Liver (tissue), 3 donors: ENCODE measurements at regions not wholly inside any gene's neighbourhood (a gene's known extent, or its start where the extent isn't known, plus 50 kb on each side); places are given as distances from the start of the nearest gene placed in this dataset.

Experiments
- CTCF ChIP-seq: fragments of 150-350 bp; IDR thresholded peaks from 2 replicates; pipeline ENCODE4 v1.5.1; 2017; ENCODE audit warnings: improper control_type of control experiment, low read depth, low read length; ENCODE audit not compliant: missing input control
- EGR1 ChIP-seq, 2 donors: IDR thresholded peaks; 2 replicates each; pipeline ENCODE4 v1.6.1; 2016 to 2018; ENCODE audit warnings: antibody characterized with exemption in 2 of 2, low read depth in 2 of 2
- JUND ChIP-seq, 2 donors: IDR thresholded peaks; 2 replicates each; pipeline ENCODE4 v1.6.1; 2016; ENCODE audit warnings: antibody characterized with exemption in 2 of 2
- RAD21 ChIP-seq, 2 donors: IDR thresholded peaks; 2 replicates each; pipeline ENCODE4 v1.6.1; 2016; ENCODE audit warnings: antibody characterized with exemption in 2 of 2, mild to moderate bottlenecking in 2 of 2
- RXRA ChIP-seq, 2 donors: IDR thresholded peaks; 2 replicates each; pipeline ENCODE4 v1.6.1; 2017 to 2018; ENCODE audit warnings: antibody characterized with exemption in 2 of 2, mild to moderate bottlenecking in 1 of 2
- SP1 ChIP-seq: IDR thresholded peaks from 2 replicates; pipeline ENCODE4 v1.6.1; 2018; ENCODE audit warnings: antibody characterized with exemption, mild to moderate bottlenecking
- TAF1 ChIP-seq: conservative IDR thresholded peaks from 2 replicates; pipeline ENCODE4 v1.6.1; 2016; ENCODE audit warnings: antibody characterized with exemption, mild to moderate bottlenecking
- YY1 ChIP-seq: IDR thresholded peaks from 2 replicates; pipeline ENCODE4 v1.6.1; 2016; ENCODE audit warnings: antibody characterized with exemption, mild to moderate bottlenecking
- ZBTB33 ChIP-seq: IDR thresholded peaks from 2 replicates; pipeline ENCODE4 v1.6.1; 2016; ENCODE audit warnings: antibody characterized with exemption
- TF ChIP-seq, protein P1 (sequence below): IDR thresholded peaks from 2 replicates; pipeline ENCODE4 v1.6.1; 2016; ENCODE audit warnings: antibody characterized with exemption
- TF ChIP-seq, protein P2 (sequence below): IDR thresholded peaks from 2 replicates; pipeline ENCODE4 v1.6.1; 2016; ENCODE audit warnings: antibody characterized with exemption
- donor health status: healthy.
- donor health status: healthy.

DNA sequence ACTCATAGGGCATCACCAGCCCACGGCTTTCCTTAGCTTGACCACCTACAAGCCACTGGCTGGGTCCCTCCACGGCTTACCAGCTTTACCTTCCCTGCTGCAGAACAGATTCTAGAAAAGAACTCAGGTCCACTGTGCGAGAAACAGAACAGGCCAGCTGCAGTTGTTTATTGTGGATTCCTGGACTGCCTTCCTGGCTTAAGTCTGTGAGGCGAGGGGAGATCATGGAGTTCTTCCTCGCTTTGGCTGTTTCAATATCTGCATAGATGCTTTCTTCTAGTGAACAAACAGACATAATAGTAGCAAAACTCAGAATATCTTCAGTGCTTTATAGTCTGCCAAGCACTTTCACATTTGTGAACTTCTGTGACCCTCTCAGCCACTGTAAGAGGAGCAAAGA is 162.9 kb upstream of the HABP2 start:
- TF ChIP-seq ZBTB33: no peak
- TF ChIP-seq RAD21 (IDR thresholded peaks at IDR 0.05): no peak
- no peak for TF ChIP-seq CTCF
- TF ChIP-seq JUND (IDR thresholded peaks at IDR 0.05): no peak
- TF ChIP-seq YY1: no peak
- TF ChIP-seq, protein P1, sequence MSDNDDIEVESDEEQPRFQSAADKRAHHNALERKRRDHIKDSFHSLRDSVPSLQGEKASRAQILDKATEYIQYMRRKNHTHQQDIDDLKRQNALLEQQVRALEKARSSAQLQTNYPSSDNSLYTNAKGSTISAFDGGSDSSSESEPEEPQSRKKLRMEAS: no peak
- TF ChIP-seq SP1: no peak
- no peak for TF ChIP-seq TAF1
- no peak for TF ChIP-seq EGR1 (IDR thresholded peaks at IDR 0.05; ENCODE audit: low read depth in 2 of 2)
- TF ChIP-seq, protein P2, sequence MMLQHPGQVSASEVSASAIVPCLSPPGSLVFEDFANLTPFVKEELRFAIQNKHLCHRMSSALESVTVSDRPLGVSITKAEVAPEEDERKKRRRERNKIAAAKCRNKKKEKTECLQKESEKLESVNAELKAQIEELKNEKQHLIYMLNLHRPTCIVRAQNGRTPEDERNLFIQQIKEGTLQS: no peak
- no peak for TF ChIP-seq RXRA (IDR thresholded peaks at IDR 0.05)
